Neural progenitor cell (in vitro differentiated cells): ENCODE measurements at regions not wholly inside any gene's neighbourhood (a gene's known extent, or its start where the extent isn't known, plus 50 kb on each side); places are given as distances from the start of the nearest gene placed in this dataset.

Source experiments
- DNase-seq: peaks from one replicate; pipeline ENCODE4 v3.0.0-alpha.2; 2016; ENCODE audit warnings: low spot score
- H2AFZ ChIP-seq: fragments of 200-600 bp; sonication (generic); replicated peaks from 2 replicates; pipeline ENCODE4 v1.6.1; 2016; ENCODE audit warnings: antibody characterized with exemption
- H3F3A ChIP-seq: fragments of 200-600 bp; sonication (generic); 2 replicates; pipeline ENCODE4 v1.6.1; 2016; ENCODE audit warnings: antibody characterized with exemption, low read depth
- H3K27ac ChIP-seq: fragments of 200-600 bp; sonication (generic); 2 replicates; pipeline ENCODE4 v1.5.1; 2016; ENCODE audit warnings: mild to moderate bottlenecking
- H3K27me3 ChIP-seq: fragments of 200-600 bp; sonication (generic); 2 replicates; pipeline ENCODE4 v1.6.1; 2016; ENCODE audit warnings: mild to moderate bottlenecking, moderate library complexity
- H3K36me3 ChIP-seq: fragments of 200-600 bp; sonication (generic); 2 replicates; pipeline ENCODE4 v1.5.1; 2016
- H3K4me1 ChIP-seq: fragments of 200-600 bp; sonication (generic); 2 replicates; pipeline ENCODE4 v1.6.1; 2016; ENCODE audit warnings: mixed run types
- H3K4me2 ChIP-seq: fragments of 200-600 bp; sonication (generic); 2 replicates; pipeline ENCODE4 v1.6.1; 2016
- H3K4me3 ChIP-seq: fragments of 200-600 bp; sonication (generic); 2 replicates; pipeline ENCODE4 v1.5.1; 2016
- H3K79me2 ChIP-seq: fragments of 200-600 bp; sonication (generic); 2 replicates; pipeline ENCODE4 v1.6.1; 2016; ENCODE audit warnings: low read depth
- H3K9ac ChIP-seq: fragments of 200-600 bp; sonication (generic); 2 replicates; pipeline ENCODE4 v1.6.1; 2016
- H3K9me3 ChIP-seq: fragments of 200-600 bp; sonication (generic); 2 replicates; pipeline ENCODE4 v1.5.1; 2016; ENCODE audit warnings: low read depth
- H4K20me1 ChIP-seq: fragments of 200-600 bp; sonication (generic); 2 replicates; pipeline ENCODE4 v1.6.1; 2016; ENCODE audit warnings: low read depth
- H3K27ac Mint-ChIP-seq: 3 replicates; pipeline ENCODE4 v1.8.0; 2021; ENCODE audit warnings: mixed read lengths
- H3K27me3 Mint-ChIP-seq: 2 replicates; pipeline ENCODE4 v1.8.0; 2022; ENCODE audit warnings: low read depth, mild to moderate bottlenecking, inconsistent platforms, moderate library complexity, mixed read lengths; ENCODE audit not compliant: insufficient read depth
- H3K36me3 Mint-ChIP-seq: 3 replicates; pipeline ENCODE4 v1.8.0; 2021; ENCODE audit warnings: mixed read lengths
- H3K4me1 Mint-ChIP-seq: 3 replicates; pipeline ENCODE4 v1.8.0; 2021; ENCODE audit warnings: mixed read lengths
- H3K4me3 Mint-ChIP-seq: 3 replicates; pipeline ENCODE4 v1.8.0; 2021; ENCODE audit warnings: mild to moderate bottlenecking, moderate library complexity, mixed read lengths
- H3K9me3 Mint-ChIP-seq: 3 replicates; pipeline ENCODE4 v1.8.0; 2020; ENCODE audit warnings: mixed read lengths
- EZH2 ChIP-seq: fragments of 200-600 bp; sonication (generic); IDR thresholded peaks from 2 replicates; pipeline ENCODE4 v1.6.1; 2017; ENCODE audit warnings: antibody characterized with exemption, mild to moderate bottlenecking, moderate library complexity
- EZH2phosphoT487 ChIP-seq: fragments of 200-600 bp; sonication (generic); IDR thresholded peaks from 2 replicates; pipeline ENCODE4 v1.6.1; 2017; ENCODE audit warnings: antibody characterized with exemption
- TF ChIP-seq, protein P1 (sequence below): fragments of 200-600 bp; sonication (generic); IDR thresholded peaks from 2 replicates; pipeline ENCODE4 v1.5.1; 2017; ENCODE audit warnings: antibody characterized with exemption, mild to moderate bottlenecking

DNA sequence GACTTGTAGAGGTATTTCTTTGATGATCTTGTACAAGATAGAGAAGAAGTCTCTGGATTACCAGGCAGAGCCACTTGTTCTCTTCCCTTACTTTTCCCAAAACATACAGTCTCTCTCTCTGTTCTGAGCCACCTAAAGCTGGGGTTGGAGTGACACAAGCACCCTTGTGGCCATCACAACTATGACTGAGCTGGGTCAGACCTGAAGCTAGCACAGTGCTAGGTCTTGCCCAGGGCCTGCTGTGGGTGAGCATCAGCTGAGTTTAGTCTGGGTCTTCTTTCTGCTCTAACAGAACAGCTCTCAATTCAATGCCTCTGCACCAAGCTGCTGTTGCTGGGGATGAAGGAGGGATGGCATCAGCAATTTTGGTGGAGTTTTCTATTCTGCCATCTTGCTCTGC is 110.2 kb downstream of the HTR1B start:
- Mint-ChIP-seq H3K9me3 (no peaks in the 10 kb centered on the region), H3K36me3 (no peaks in the 10 kb centered on the region), H3K4me1 (no peaks in the 10 kb centered on the region), H3K27me3 (no peaks in the 10 kb centered on the region), H3K27ac (no peak overlapping the region), H3K4me3 (no peak overlapping the region)
- Histone ChIP-seq H3K36me3 (peaks cover 3% of the 10 kb centered on the region), H2AFZ (no peak overlapping the region), H3K9ac (no peak overlapping the region), H3K27me3 (no peaks in the 10 kb centered on the region), H4K20me1 (no peaks in the 10 kb centered on the region), H3K4me3 (no peak overlapping the region), H3F3A (no peaks in the 10 kb centered on the region), H3K9me3 (no peaks in the 10 kb centered on the region), H3K27ac (no peak overlapping the region), H3K4me2 (no peak overlapping the region), H3K79me2 (no peaks in the 10 kb centered on the region), H3K4me1 (no peaks in the 10 kb centered on the region)
- no peak for DNase-seq
- TF ChIP-seq EZH2: no peak
- no peak for TF ChIP-seq EZH2phosphoT487
- TF ChIP-seq, protein P1, sequence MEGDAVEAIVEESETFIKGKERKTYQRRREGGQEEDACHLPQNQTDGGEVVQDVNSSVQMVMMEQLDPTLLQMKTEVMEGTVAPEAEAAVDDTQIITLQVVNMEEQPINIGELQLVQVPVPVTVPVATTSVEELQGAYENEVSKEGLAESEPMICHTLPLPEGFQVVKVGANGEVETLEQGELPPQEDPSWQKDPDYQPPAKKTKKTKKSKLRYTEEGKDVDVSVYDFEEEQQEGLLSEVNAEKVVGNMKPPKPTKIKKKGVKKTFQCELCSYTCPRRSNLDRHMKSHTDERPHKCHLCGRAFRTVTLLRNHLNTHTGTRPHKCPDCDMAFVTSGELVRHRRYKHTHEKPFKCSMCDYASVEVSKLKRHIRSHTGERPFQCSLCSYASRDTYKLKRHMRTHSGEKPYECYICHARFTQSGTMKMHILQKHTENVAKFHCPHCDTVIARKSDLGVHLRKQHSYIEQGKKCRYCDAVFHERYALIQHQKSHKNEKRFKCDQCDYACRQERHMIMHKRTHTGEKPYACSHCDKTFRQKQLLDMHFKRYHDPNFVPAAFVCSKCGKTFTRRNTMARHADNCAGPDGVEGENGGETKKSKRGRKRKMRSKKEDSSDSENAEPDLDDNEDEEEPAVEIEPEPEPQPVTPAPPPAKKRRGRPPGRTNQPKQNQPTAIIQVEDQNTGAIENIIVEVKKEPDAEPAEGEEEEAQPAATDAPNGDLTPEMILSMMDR: no peak

DNA sequence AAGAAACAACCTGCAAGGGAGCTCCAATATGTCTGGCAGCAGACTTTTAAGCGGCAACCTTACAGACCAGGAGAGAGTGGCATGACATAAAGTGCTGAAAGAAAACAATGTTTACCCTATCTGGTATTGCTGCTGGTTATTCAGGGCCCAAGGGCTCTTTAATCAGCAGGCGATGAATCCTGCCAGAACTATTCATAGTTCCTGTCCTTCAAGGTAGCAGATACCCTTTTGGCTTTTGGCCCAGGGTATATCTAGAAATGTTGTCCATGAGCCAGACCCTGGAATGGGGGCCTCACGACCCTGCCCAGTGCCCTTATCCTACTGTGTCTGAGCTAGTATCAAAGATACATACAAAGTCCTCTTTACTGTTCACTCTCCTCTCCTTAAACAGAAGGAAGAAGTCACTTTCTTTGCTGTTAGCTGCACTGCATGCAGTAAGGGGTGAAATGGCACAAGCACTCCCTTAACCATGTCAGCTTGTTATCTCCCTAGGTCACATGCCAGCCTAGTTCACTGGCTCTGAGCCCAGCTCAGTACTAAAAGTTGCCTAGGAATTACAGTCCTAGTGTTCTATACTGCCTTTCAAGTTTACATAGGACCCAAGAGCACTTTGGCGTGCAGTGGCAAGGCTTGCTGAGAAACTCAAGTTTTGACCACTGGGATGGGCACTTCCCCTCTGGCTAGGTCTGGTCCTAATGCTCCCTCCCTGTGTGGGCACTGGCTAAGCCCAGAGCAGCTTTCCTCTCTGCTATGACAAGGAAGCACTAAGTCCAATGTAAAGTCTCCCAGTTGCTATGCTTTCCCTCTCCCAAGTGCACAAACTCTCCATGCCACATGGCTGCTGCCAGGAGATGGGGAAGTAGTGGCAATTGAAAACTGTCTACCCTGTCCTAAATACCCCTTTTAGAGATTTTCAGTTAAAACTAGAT is 122.0 kb downstream of the HTR1B start:
- no peaks in the 10 kb centered on the region for H4K20me1 ChIP-seq
- no peaks in the 10 kb centered on the region for H3K27me3 ChIP-seq
- no peaks in the 10 kb centered on the region for H3K9me3 ChIP-seq
- no peaks in the 10 kb centered on the region for H3K36me3 ChIP-seq
- Mint-ChIP-seq H3K9me3 (no peaks in the 10 kb centered on the region), H3K4me1 (no peaks in the 10 kb centered on the region), H3K4me3 (no peak overlapping the region), H3K27me3 (no peaks in the 10 kb centered on the region), H3K36me3 (no peaks in the 10 kb centered on the region), H3K27ac (no peak overlapping the region)
- H3K27ac ChIP-seq: no peak overlapping the region
- no peaks in the 10 kb centered on the region for H3F3A ChIP-seq
- no peak for DNase-seq
- no peak overlapping the region for H3K4me3 ChIP-seq
- no peak overlapping the region for H2AFZ ChIP-seq
- no peak overlapping the region for H3K4me2 ChIP-seq
- no peaks in the 10 kb centered on the region for H3K79me2 ChIP-seq
- H3K9ac ChIP-seq: no peak overlapping the region
- TF ChIP-seq EZH2: no peak
- TF ChIP-seq EZH2phosphoT487: no peak
- TF ChIP-seq, protein P1: no peak
- peaks cover 10% of the 10 kb centered on the region for H3K4me1 ChIP-seq

DNA sequence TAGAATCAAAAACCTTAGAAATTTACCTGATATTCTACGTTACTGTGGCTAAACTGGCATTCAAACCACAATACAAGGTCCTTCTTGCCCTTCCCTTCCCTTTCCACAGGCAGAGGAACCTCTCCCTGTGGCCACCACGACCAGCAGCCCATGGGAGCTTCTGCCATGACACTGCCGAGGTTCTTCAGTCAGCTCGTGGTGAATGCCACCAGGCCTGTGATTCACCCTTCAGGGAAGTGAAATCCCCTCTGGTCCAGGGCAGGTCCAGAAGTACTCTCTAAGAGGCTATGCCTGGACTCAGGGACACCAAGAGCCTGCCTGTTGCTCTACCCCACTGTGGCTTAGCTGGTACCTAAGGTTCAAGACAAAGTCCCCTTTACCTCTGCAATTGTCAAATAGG is 123.0 kb downstream of the HTR1B start:
- Histone ChIP-seq H3K4me3 (no peak overlapping the region), H3K27me3 (no peaks in the 10 kb centered on the region), H3K4me1 (peaks cover 10% of the 10 kb centered on the region), H3K9me3 (no peaks in the 10 kb centered on the region), H3F3A (no peaks in the 10 kb centered on the region), H4K20me1 (no peaks in the 10 kb centered on the region), H3K36me3 (no peaks in the 10 kb centered on the region), H3K4me2 (no peak overlapping the region), H2AFZ (no peak overlapping the region), H3K9ac (no peak overlapping the region), H3K79me2 (no peaks in the 10 kb centered on the region), H3K27ac (no peak overlapping the region)
- no peaks in the 10 kb centered on the region for H3K4me1 Mint-ChIP-seq
- H3K9me3 Mint-ChIP-seq: no peaks in the 10 kb centered on the region
- no peaks in the 10 kb centered on the region for H3K27me3 Mint-ChIP-seq
- H3K36me3 Mint-ChIP-seq: no peaks in the 10 kb centered on the region
- TF ChIP-seq, protein P1: no peak
- TF ChIP-seq EZH2phosphoT487 (no peak), EZH2 (no peak)
- no peak overlapping the region for H3K27ac Mint-ChIP-seq
- H3K4me3 Mint-ChIP-seq: no peak overlapping the region
- DNase-seq: no peak
